ENCODE measurements at regions not wholly inside any gene's neighbourhood (a gene's known extent, or its start where the extent isn't known, plus 50 kb on each side); places are given as distances from the start of the nearest gene placed in this dataset.

GRCh38 chr3:110384601-110385000 lies 687.0 kb upstream of the NECTIN3 start:
- DNase-seq (ENCODE audit: insufficient read length, low spot score), result no peak
- no peak for TF ChIP-seq POLR2A (IDR thresholded peaks at IDR 0.05; ENCODE audit: low read depth, low read length)
- no peak for FAIRE-seq

GRCh38 chr3:110389005-110389404 lies 682.6 kb upstream of the NECTIN3 start:
- DNase-seq (ENCODE audit: insufficient read length, low spot score) (no peak), FAIRE-seq (no peak)
- TF ChIP-seq POLR2A (IDR thresholded peaks at IDR 0.05; ENCODE audit: low read depth, low read length), result no peak

GRCh38 chr3:110390372-110390771 lies 681.2 kb upstream of the NECTIN3 start:
- no peak for TF ChIP-seq POLR2A (IDR thresholded peaks at IDR 0.05; ENCODE audit: low read depth, low read length)
- DNase-seq (ENCODE audit: insufficient read length, low spot score) (no peak), FAIRE-seq (no peak)

GRCh38 chr3:110391042-110391441 lies 680.6 kb upstream of the NECTIN3 start:
- no peak for FAIRE-seq
- no peak for TF ChIP-seq POLR2A (IDR thresholded peaks at IDR 0.05; ENCODE audit: low read depth, low read length)
- DNase-seq (ENCODE audit: insufficient read length, low spot score), result no peak

- FAIRE-seq (peak; percentile 15), DNase-seq (ENCODE audit: insufficient read length, low spot score) (no peak)
- TF ChIP-seq POLR2A (IDR thresholded peaks at IDR 0.05; ENCODE audit: low read depth, low read length), result no peak
Observed at GRCh38 chr3:110391640-110392395, 679.8 kb upstream of the NECTIN3 start.

GRCh38 chr3:110393941-110394340 lies 677.7 kb upstream of the NECTIN3 start:
- DNase-seq (ENCODE audit: insufficient read length, low spot score), result no peak
- TF ChIP-seq POLR2A (IDR thresholded peaks at IDR 0.05; ENCODE audit: low read depth, low read length), result no peak

GRCh38 chr3:110397115-110397514 lies 674.5 kb upstream of the NECTIN3 start:
- FAIRE-seq (no peak), DNase-seq (ENCODE audit: insufficient read length, low spot score) (no peak)
- no peak for TF ChIP-seq POLR2A (IDR thresholded peaks at IDR 0.05; ENCODE audit: low read depth, low read length)

More at GRCh38 chr3:110393941-110394340, 677.7 kb upstream of the NECTIN3 start:
- FAIRE-seq, result no peak

- no peak for DNase-seq (ENCODE audit: insufficient read length, low spot score)
- FAIRE-seq, result no peak
- TF ChIP-seq POLR2A (IDR thresholded peaks at IDR 0.05; ENCODE audit: low read depth, low read length), result no peak
Observed at GRCh38 chr3:110400315-110400714, 671.3 kb upstream of the NECTIN3 start.

GRCh38 chr3:110405830-110406585 lies 665.6 kb upstream of the NECTIN3 start:
- DNase-seq (ENCODE audit: insufficient read length, low spot score), result no peak
- FAIRE-seq, result peak; percentile 23
- no peak for TF ChIP-seq POLR2A (IDR thresholded peaks at IDR 0.05; ENCODE audit: low read depth, low read length)

- FAIRE-seq, result no peak
- no peak for DNase-seq (ENCODE audit: insufficient read length, low spot score)
- TF ChIP-seq POLR2A (IDR thresholded peaks at IDR 0.05; ENCODE audit: low read depth, low read length), result no peak
Observed at GRCh38 chr3:110413266-110413665, 658.4 kb upstream of the NECTIN3 start.

GRCh38 chr3:110413807-110414748 lies 657.5 kb upstream of the NECTIN3 start:
- no peak for DNase-seq (ENCODE audit: insufficient read length, low spot score)
- TF ChIP-seq POLR2A (IDR thresholded peaks at IDR 0.05; ENCODE audit: low read depth, low read length), result no peak
- peak; percentile 96 for FAIRE-seq

GRCh38 chr3:110414855-110415254 lies 656.8 kb upstream of the NECTIN3 start:
- TF ChIP-seq POLR2A (IDR thresholded peaks at IDR 0.05; ENCODE audit: low read depth, low read length), result no peak
- DNase-seq (ENCODE audit: insufficient read length, low spot score) (no peak), FAIRE-seq (peak; percentile 99)

GRCh38 chr3:110419096-110419495 lies 652.5 kb upstream of the NECTIN3 start:
- TF ChIP-seq POLR2A (IDR thresholded peaks at IDR 0.05; ENCODE audit: low read depth, low read length), result no peak
- FAIRE-seq (peak; percentile 52), DNase-seq (ENCODE audit: insufficient read length, low spot score) (no peak)

- no peak for TF ChIP-seq POLR2A (IDR thresholded peaks at IDR 0.05; ENCODE audit: low read depth, low read length)
- DNase-seq (ENCODE audit: insufficient read length, low spot score), result no peak
- FAIRE-seq, result peak; percentile 23
Observed at GRCh38 chr3:110419601-110420000, 652.0 kb upstream of the NECTIN3 start.

All from H54 (cell line).